ENCODE measurements at regions not wholly inside any gene's neighbourhood (a gene's known extent, or its start where the extent isn't known, plus 50 kb on each side); places are given as distances from the start of the nearest gene placed in this dataset.

GRCh38 chrX:8374041-8374825, 90.4 kb upstream of the VCX3B start:
- Histone ChIP-seq H3K36me3 (no peaks in the 10 kb centered on the region), H3K27me3 (no peaks in the 10 kb centered on the region), H3K9me3 (no peaks in the 10 kb centered on the region), H3K27ac (no peak overlapping the region), H3K4me1 (no peaks in the 10 kb centered on the region), H3K4me3 (no peak overlapping the region)
- intact Hi-C loops (cut with DNase I), result no loop called here
- TF ChIP-seq CTCF (IDR thresholded peaks at IDR 0.05), result no peak
- TF ChIP-seq POLR2AphosphoS5 (IDR thresholded peaks at IDR 0.05), result no peak
- TF ChIP-seq POLR2A (IDR thresholded peaks at IDR 0.05), result no peak
- no peak for TF ChIP-seq EP300 (IDR thresholded peaks at IDR 0.05)
- 95 to 98% methylated on average over 7 of the region's 7 CpGs for WGBS, 2 donors
- DNase-seq, result no peak

- Histone ChIP-seq H3K27ac (no peak overlapping the region), H3K27me3 (no peaks in the 10 kb centered on the region), H3K9me3 (no peaks in the 10 kb centered on the region), H3K4me3 (no peak overlapping the region), H3K4me1 (no peaks in the 10 kb centered on the region), H3K36me3 (no peaks in the 10 kb centered on the region)
- no peak for DNase-seq
- WGBS, 2 donors, result 74 to 86% methylated on average over 1 of the region's 1 CpG
- TF ChIP-seq EP300 (IDR thresholded peaks at IDR 0.05), result no peak
- TF ChIP-seq CTCF (IDR thresholded peaks at IDR 0.05), result no peak
- no peak for TF ChIP-seq POLR2AphosphoS5 (IDR thresholded peaks at IDR 0.05)
- no peak for TF ChIP-seq POLR2A (IDR thresholded peaks at IDR 0.05)
- intact Hi-C loops (cut with DNase I), result no loop called here
These were observed 87.6 kb upstream of the VCX3B start for GRCh38 chrX:8377041-8377440.

GRCh38 chrX:8390771-8391170, 73.9 kb upstream of the VCX3B start:
- H3K36me3 ChIP-seq, result no peaks in the 10 kb centered on the region
- intact Hi-C loops (cut with DNase I), result no loop called here
- WGBS, 2 donors, result 54 to 90% methylated on average over 2 of the region's 2 CpGs

GRCh38 chrX:8403988-8404387, 60.6 kb upstream of the VCX3B start:
- Histone ChIP-seq H3K36me3 (no peaks in the 10 kb centered on the region), H3K4me3 (no peak overlapping the region), H3K27me3 (no peaks in the 10 kb centered on the region), H3K9me3 (no peaks in the 10 kb centered on the region), H3K4me1 (no peaks in the 10 kb centered on the region), H3K27ac (no peak overlapping the region)
- WGBS, 2 donors, result 61 to 66% methylated on average over 5 of the region's 5 CpGs
- intact Hi-C loops (cut with DNase I), result no loop called here
- TF ChIP-seq POLR2AphosphoS5 (IDR thresholded peaks at IDR 0.05), result no peak
- no peak for TF ChIP-seq POLR2A (IDR thresholded peaks at IDR 0.05)
- no peak for TF ChIP-seq CTCF (IDR thresholded peaks at IDR 0.05)
- no peak for TF ChIP-seq EP300 (IDR thresholded peaks at IDR 0.05)
- no peak for DNase-seq

More at GRCh38 chrX:8390771-8391170, 73.9 kb upstream of the VCX3B start:
- no peak overlapping the region for H3K4me3 ChIP-seq
- no peaks in the 10 kb centered on the region for H3K9me3 ChIP-seq
- no peaks in the 10 kb centered on the region for H3K27me3 ChIP-seq
- TF ChIP-seq EP300 (IDR thresholded peaks at IDR 0.05), result no peak
- no peak overlapping the region for H3K27ac ChIP-seq
- no peaks in the 10 kb centered on the region for H3K4me1 ChIP-seq
- DNase-seq, result no peak

DNA sequence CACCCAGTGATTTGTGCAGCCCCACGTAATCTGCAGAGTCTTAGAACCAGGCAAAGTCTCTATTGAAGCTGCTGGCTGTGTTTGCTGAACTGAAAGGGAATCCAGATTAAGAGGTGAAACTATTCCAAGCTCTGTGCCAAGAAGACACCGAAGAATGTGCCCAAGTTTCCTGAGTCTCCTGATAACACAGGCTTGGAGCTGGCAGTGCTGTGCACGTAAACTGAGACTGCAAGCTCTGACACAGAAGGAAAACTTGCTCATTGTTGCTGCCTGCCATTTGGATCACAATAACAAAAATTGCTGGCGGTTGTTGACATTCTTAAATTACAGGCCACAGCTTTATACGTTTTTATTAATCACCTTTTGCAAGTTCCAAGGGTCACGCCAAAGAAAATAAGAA, 60.2 kb upstream of the VCX3B start:
- Histone ChIP-seq H3K27me3 (no peaks in the 10 kb centered on the region), H3K36me3 (no peaks in the 10 kb centered on the region), H3K4me3 (no peak overlapping the region), H3K9me3 (no peaks in the 10 kb centered on the region), H3K27ac (peak overlapping the region in 1 of 4 donors; percentile 45), H3K4me1 (no peaks in the 10 kb centered on the region)
- no peak for TF ChIP-seq POLR2AphosphoS5 (IDR thresholded peaks at IDR 0.05)
- no peak for TF ChIP-seq CTCF (IDR thresholded peaks at IDR 0.05)
- no peak for TF ChIP-seq POLR2A (IDR thresholded peaks at IDR 0.05)
- TF ChIP-seq EP300 (IDR thresholded peaks at IDR 0.05), result no peak
- intact Hi-C loops (cut with DNase I), result no loop called here
- DNase-seq, result no peak
- 24 to 58% methylated on average over 6 of the region's 6 CpGs for WGBS, 2 donors

Measured in sigmoid colon (tissue), 6 donors.